K562 (cell line): ENCODE measurements at regions not wholly inside any gene's neighbourhood (a gene's known extent, or its start where the extent isn't known, plus 50 kb on each side); places are given as distances from the start of the nearest gene placed in this dataset.
A peak's percentile ranks its signal among the peaks of the same experiment; 100 is the strongest.

Source experiments
- ATAC-seq: fragments of 200-7000 bp; cut with Tn5 transposase; 3 replicates; pipeline ENCODE4 v1.9.1; 2020; ENCODE audit warnings: moderate library complexity
- BruUV-seq: library from RNA; stranded (reverse); fragments of 400-500 nt; replicated peaks from 2 replicates; lab custom pipeline; 2021; lab: Mats Ljungman, UMichigan
- CTCF ChIA-PET: fragments of 300-600 bp; formaldehyde crosslinking; extraction: SDS; loops from one replicate; lab custom pipeline; 2021; ENCODE audit warnings: low intra/inter-chr PET ratio; lab: Yijun Ruan, JAX
- POLR2A ChIA-PET: fragments of 300-600, 350-650 bp; sonication (Branson Sonifier 250); formaldehyde crosslinking; extraction: SDS; loops from one replicate; lab custom pipeline; 2021; ENCODE audit warnings: antibody characterized with exemption, inconsistent platforms; lab: Yijun Ruan, JAX
- DNase-seq, 4 experiments: peaks; one replicate each; pipeline versions ENCODE4 v3.0.0 to v3.0.0-alpha.2; 2011 to 2018; ENCODE audit warnings: low spot score in 3 of 4, mixed read lengths in 3 of 4; ENCODE audit errors: extremely low read depth in 1 of 4
- FAIRE-seq: peaks from 2 replicates; lab custom pipeline; 2011; peaks lifted over from hg19 to GRCh38; lab: Jason Lieb, UNC
- H2AFZ ChIP-seq: 2 replicates; pipeline ENCODE4 v1.6.0; 2011; ENCODE audit warnings: low read depth, low read length, control low read depth, inconsistent platforms
- H3K27ac ChIP-seq: fragments of 200-600 bp; 3 replicates; pipeline ENCODE4 v1.8.0; 2011; ENCODE audit warnings: low read depth, mild to moderate bottlenecking, control low read depth, inconsistent platforms, low read length, moderate library complexity, mixed read lengths; ENCODE audit errors: extremely low read depth
- H3K27me3 ChIP-seq, 2 experiments: fragments of 300-600 bp in 1 of 2; 2 replicates in 1 of 2; 3 replicates in 1 of 2; pipeline versions ENCODE4 v1.6.0 to v1.8.0; 2011; ENCODE audit warnings: inconsistent platforms in 2 of 2, low read length in 2 of 2, mild to moderate bottlenecking in 1 of 2, mixed read lengths in 1 of 2, moderate library complexity in 1 of 2; ENCODE audit not compliant: control insufficient read depth in 2 of 2, insufficient read depth in 2 of 2
- H3K36me3 ChIP-seq: fragments of 300-600 bp; 3 replicates; pipeline ENCODE4 v1.8.0; 2011; ENCODE audit warnings: mild to moderate bottlenecking, low read length, inconsistent platforms; ENCODE audit not compliant: control insufficient read depth, insufficient read depth
- H3K4me1 ChIP-seq, 2 experiments: fragments of 200-600 bp in 1 of 2; replicated peaks in 1 of 2; 2 replicates in 1 of 2; 3 replicates in 1 of 2; pipeline versions ENCODE4 v1.5.1 to v1.8.0; 2011; ENCODE audit warnings: inconsistent platforms in 2 of 2, low read length in 2 of 2, mild to moderate bottlenecking in 1 of 2, mixed read lengths in 1 of 2, moderate library complexity in 1 of 2; ENCODE audit not compliant: control insufficient read depth in 2 of 2, insufficient read depth in 2 of 2
- H3K4me2 ChIP-seq: 2 replicates; pipeline ENCODE4 v1.6.1; 2011; ENCODE audit warnings: low read length, control low read depth, inconsistent platforms, mixed read lengths; ENCODE audit not compliant: insufficient read depth
- H3K4me3 ChIP-seq: fragments of 200-600 bp; sonication (generic), shearing (Covaris generic); 2 replicates; pipeline ENCODE4 v1.5.1; 2016; ENCODE audit warnings: control low read depth, inconsistent platforms
- H3K79me2 ChIP-seq: fragments of 200-600 bp; 3 replicates; pipeline ENCODE4 v1.8.0; 2011; ENCODE audit warnings: low read length, inconsistent platforms; ENCODE audit not compliant: control insufficient read depth, insufficient read depth
- H3K9ac ChIP-seq, 2 experiments: 2 replicates each; pipeline versions ENCODE4 v1.6.0 to v1.6.1; 2011; ENCODE audit warnings: low read depth in 2 of 2, low read length in 2 of 2, control low read depth in 1 of 2, inconsistent platforms in 1 of 2, mild to moderate bottlenecking in 1 of 2, mixed read lengths in 1 of 2; ENCODE audit not compliant: insufficient read depth in 1 of 2
- H3K9me1 ChIP-seq: one replicate; pipeline ENCODE4 v1.6.0; 2011; ENCODE audit warnings: inconsistent platforms, mild to moderate bottlenecking, low read length, moderate library complexity; ENCODE audit not compliant: control insufficient read depth, insufficient read depth
- H3K9me3 ChIP-seq: replicated peaks from 2 replicates; pipeline ENCODE4 v1.5.1; 2011; ENCODE audit warnings: low read depth, low read length, inconsistent platforms; ENCODE audit not compliant: control insufficient read depth, insufficient read depth
- H4K20me1 ChIP-seq: replicated peaks from 2 replicates; pipeline ENCODE4 v1.6.1; 2011; ENCODE audit warnings: low read length, inconsistent platforms, mixed read lengths; ENCODE audit not compliant: control insufficient read depth, insufficient read depth
- CBFA2T2 ChIP-seq: fragments of 450-650 bp; conservative IDR thresholded peaks from 2 replicates; pipeline ENCODE4 v1.6.1; 2017; ENCODE audit warnings: mild to moderate bottlenecking
- RAD51 ChIP-seq: fragments of 450-650 bp; IDR thresholded peaks from 2 replicates; pipeline ENCODE4 v1.7.1; 2016; ENCODE audit warnings: low read depth, mild to moderate bottlenecking, borderline replicate concordance
- TFAM ChIP-seq: fragments of 250-450 bp; sonication (Bioruptor Pico); conservative IDR thresholded peaks from 2 replicates; pipeline ENCODE4 v1.5.0; 2021; ENCODE audit warnings: mild to moderate bottlenecking, moderate library complexity
- USF1 ChIP-seq: sonication (generic); formaldehyde crosslinking; IDR thresholded peaks from 2 replicates; pipeline ENCODE4 v1.9.0; 2022; ENCODE audit warnings: mild to moderate bottlenecking, missing genetic modification reagents
- ZNF695 ChIP-seq: fragments of 450-650 bp; formaldehyde crosslinking; IDR thresholded peaks from 2 replicates; pipeline ENCODE4 v1.4.0; 2020; ENCODE audit warnings: mild to moderate bottlenecking, moderate library complexity
- WGBS: fragments of 100-300 bp; shearing (Covaris generic); methylation state at CpG from one replicate; pipeline ENCODE4 v1.1.6; 2016; ENCODE audit warnings: low coverage, mixed read lengths; ENCODE audit not compliant: insufficient coverage; ENCODE audit errors: missing lambda C conversion rate; 5-methylcytosine and 5-hydroxymethylcytosine counted together
- in situ Hi-C: fragments of 300-500 bp; cut with MboI; formaldehyde crosslinking; loops from 4 replicates; pipeline ENCODE4 v1.15.0; 2018; ENCODE audit warnings: inconsistent platforms, mixed read lengths
- intact Hi-C: fragments of 100-400 bp; cut with micrococcal nuclease; formaldehyde crosslinking; loops from 2 replicates; pipeline ENCODE4 v1.14.2; 2022
- TF ChIP-seq, protein P1 (sequence below): sonication (generic); formaldehyde crosslinking; IDR thresholded peaks from 2 replicates; pipeline ENCODE4 v1.5.0; 2020; ENCODE audit warnings: missing genetic modification reagents

DNA sequence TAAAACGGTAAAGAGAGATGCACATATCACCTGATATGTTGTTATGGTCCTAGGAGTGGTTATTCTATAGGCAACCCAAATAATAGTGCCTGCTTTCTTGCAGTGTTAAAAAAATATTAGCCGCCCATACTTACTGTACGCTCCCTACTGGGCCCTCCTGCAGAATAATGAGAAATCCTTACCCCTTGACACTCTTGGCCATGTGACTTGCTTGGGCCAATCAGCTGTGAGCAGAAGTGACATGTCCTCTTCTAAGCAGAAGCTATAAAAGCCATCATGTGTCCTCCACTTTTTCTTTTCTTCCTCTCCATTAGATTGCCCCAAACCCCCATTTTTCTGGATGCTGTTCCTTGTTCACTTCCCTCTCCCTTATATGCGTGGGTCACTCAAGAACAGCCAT, 90.5 kb upstream of the SPRED2 start:
- H3K27ac ChIP-seq = no peak overlapping the region
- no peak overlapping the region for H2AFZ ChIP-seq
- in situ Hi-C loops (no loop called here), intact Hi-C loops (no loop called here)
- ATAC-seq (0 out of 3 replicates have a peak, but pooled peaks have one; percentile 13), FAIRE-seq (no peak), DNase-seq (no peak)
- no peaks in the 10 kb centered on the region for H3K9me1 ChIP-seq
- TF ChIP-seq, protein P1, sequence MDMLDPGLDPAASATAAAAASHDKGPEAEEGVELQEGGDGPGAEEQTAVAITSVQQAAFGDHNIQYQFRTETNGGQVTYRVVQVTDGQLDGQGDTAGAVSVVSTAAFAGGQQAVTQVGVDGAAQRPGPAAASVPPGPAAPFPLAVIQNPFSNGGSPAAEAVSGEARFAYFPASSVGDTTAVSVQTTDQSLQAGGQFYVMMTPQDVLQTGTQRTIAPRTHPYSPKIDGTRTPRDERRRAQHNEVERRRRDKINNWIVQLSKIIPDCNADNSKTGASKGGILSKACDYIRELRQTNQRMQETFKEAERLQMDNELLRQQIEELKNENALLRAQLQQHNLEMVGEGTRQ (CRISPR knock-in tag) = peak; percentile 73
- TF ChIP-seq ZNF695 (no peak), USF1 (peak; percentile 79), RAD51 (peak; percentile 60), CBFA2T2 (0 out of 2 replicates have a peak, but pooled peaks have one; percentile 12), TFAM (no peak)
- H3K4me1 ChIP-seq = peaks cover 9 to 15% of the 10 kb centered on the region in 2 experiments
- BruUV-seq = no TSS peak
- no peaks in the 10 kb centered on the region for H3K27me3 ChIP-seq
- no peaks in the 10 kb centered on the region for H4K20me1 ChIP-seq
- no peak overlapping the region for H3K4me2 ChIP-seq
- 72% methylated on average over 3 of the region's 4 CpGs for WGBS
- H3K9ac ChIP-seq = no peak overlapping the region
- peaks cover 7% of the 10 kb centered on the region; the same call in 1 of the 2 replicates for H3K9me3 ChIP-seq
- no peak overlapping the region for H3K4me3 ChIP-seq
- H3K36me3 ChIP-seq = no peaks in the 10 kb centered on the region
- POLR2A ChIA-PET = interaction anchor here (1.0 to 1.1 kb wide), 2 partner anchors 20 to 492 kb away, joined by 3 read pairs; no protein-coding TSS in a partner anchor
- CTCF ChIA-PET = no interaction called here
- H3K79me2 ChIP-seq = no peaks in the 10 kb centered on the region
